NT2/D1 (cell line): ENCODE measurements at regions not wholly inside any gene's neighbourhood (a gene's known extent, or its start where the extent isn't known, plus 50 kb on each side); places are given as distances from the start of the nearest gene placed in this dataset.

ENCODE experiments used
- YY1 ChIP-seq: IDR thresholded peaks from 2 replicates; pipeline ENCODE4 v1.6.1; 2011; ENCODE audit not compliant: insufficient read length, insufficient read depth
- ZNF274 ChIP-seq: IDR thresholded peaks from 2 replicates; pipeline ENCODE4 v1.6.1; 2011; ENCODE audit warnings: mild to moderate bottlenecking, low read depth, low read length

DNA sequence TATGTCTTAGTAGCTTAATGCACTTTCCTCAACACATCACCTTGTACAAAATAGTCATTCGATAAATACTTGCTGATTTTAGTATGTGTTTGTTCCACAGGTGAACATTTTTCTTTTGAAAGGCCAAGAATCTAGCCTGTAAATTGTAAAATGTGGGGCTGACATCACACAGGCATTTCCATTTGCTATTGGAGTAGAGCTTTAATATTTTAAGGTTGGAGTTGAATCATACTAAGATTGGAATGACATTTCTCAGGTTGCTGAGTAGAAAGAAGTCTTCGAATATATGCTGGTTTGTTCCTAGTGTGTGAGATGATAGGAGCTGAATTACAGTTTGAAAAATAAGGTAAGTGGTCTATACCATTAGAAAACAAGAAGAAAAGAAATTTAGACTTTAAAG, 112.3 kb upstream of the FRY start:
- TF ChIP-seq ZNF274 (no peak), YY1 (no peak)
